Testis (tissue), 2 donors: ENCODE measurements at regions not wholly inside any gene's neighbourhood (a gene's known extent, or its start where the extent isn't known, plus 50 kb on each side); places are given as distances from the start of the nearest gene placed in this dataset.

Experiments used
- DNase-seq: peaks from one replicate; pipeline ENCODE4 v3.0.0-alpha.2; 2019
- H3K27ac ChIP-seq, 2 donors: fragments of 200-600 bp; sonication (generic); one replicate each; pipeline ENCODE4 v1.5.1; 2019
- H3K27me3 ChIP-seq: fragments of 200-600 bp; sonication (generic); one replicate; pipeline ENCODE4 v1.5.1; 2019
- H3K36me3 ChIP-seq: fragments of 200-600 bp; sonication (generic); one replicate; pipeline ENCODE4 v1.5.1; 2017; ENCODE audit warnings: low read depth; ENCODE audit errors: missing control alignments
- H3K4me1 ChIP-seq: fragments of 200-600 bp; sonication (generic); one replicate; pipeline ENCODE4 v1.5.1; 2019
- H3K4me3 ChIP-seq, 2 donors: fragments of 200-600 bp; sonication (generic); one replicate each; pipeline ENCODE4 v1.5.1; 2017 to 2019
- H3K9me3 ChIP-seq: fragments of 200-600 bp; sonication (generic); one replicate; pipeline ENCODE4 v1.5.1; 2017
- POLR2A ChIP-seq: fragments of 450-650 bp; IDR thresholded peaks from one replicate; pipeline ENCODE4 v1.6.1; 2017; ENCODE audit warnings: antibody characterized with exemption, mild to moderate bottlenecking, moderate library complexity
- WGBS, 2 donors: methylation state at CpG; one replicate each; pipeline ENCODE4 v1.1.5; 2018; 5-methylcytosine and 5-hydroxymethylcytosine counted together
- intact Hi-C: fragments of 100-400 bp; cut with DNase I; formaldehyde crosslinking; loops from one replicate; pipeline ENCODE4 v1.15.1; 2023; ENCODE audit warnings: low total_unique reads
- TF ChIP-seq, protein P1 (sequence below), 3 experiments: fragments of 450-650 bp in 2 of 3; fragments of 200-600 bp in 1 of 3; sonication (generic) in 1 of 3; IDR thresholded peaks; one replicate each; pipeline ENCODE4 v1.5.1; 2016 to 2019; ENCODE audit warnings: antibody characterized with exemption in 3 of 3, mild to moderate bottlenecking in 2 of 3, moderate library complexity in 1 of 3

DNA sequence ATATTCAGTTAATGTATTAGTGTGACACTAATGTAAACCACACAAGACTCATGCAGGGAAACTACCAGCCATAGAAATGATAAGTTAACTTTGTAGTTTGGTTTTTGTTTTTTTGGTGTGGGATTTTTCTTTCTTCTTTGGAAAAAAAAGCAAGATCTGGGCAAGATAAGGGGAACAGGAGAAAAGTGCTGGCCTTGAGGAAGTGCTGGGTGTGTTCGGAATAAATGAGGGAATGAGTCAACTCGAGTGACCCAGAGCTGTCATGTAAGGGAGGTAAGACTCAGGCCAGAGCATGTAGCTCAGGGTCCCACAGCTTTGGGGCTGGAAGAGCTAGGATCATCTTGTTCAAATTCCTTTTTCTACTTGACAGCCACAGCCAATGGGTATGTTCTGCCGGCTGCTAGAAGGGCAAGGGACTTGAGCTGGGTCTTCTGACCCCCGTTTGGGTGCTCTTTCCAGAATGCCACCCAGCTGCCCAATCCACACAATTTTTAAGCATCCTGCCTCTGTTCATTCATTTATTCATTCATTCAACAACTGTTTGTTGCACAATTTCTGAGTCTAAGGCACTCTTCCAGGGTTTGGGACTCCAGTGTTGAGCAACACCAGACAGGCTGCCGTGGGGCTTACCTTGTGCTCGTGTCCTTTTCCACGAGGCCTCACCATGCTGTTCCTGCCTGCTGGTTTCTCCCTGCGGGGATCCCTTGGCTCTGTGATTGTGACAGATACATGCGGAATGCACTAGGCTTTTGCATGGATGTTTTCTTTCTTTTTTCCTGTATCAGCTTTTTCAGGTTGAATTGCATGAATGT is 54.5 kb downstream of the CLDN34 start:
- H3K36me3 ChIP-seq = no peaks in the 10 kb centered on the region
- TF ChIP-seq POLR2A = no peak
- TF ChIP-seq, protein P1, sequence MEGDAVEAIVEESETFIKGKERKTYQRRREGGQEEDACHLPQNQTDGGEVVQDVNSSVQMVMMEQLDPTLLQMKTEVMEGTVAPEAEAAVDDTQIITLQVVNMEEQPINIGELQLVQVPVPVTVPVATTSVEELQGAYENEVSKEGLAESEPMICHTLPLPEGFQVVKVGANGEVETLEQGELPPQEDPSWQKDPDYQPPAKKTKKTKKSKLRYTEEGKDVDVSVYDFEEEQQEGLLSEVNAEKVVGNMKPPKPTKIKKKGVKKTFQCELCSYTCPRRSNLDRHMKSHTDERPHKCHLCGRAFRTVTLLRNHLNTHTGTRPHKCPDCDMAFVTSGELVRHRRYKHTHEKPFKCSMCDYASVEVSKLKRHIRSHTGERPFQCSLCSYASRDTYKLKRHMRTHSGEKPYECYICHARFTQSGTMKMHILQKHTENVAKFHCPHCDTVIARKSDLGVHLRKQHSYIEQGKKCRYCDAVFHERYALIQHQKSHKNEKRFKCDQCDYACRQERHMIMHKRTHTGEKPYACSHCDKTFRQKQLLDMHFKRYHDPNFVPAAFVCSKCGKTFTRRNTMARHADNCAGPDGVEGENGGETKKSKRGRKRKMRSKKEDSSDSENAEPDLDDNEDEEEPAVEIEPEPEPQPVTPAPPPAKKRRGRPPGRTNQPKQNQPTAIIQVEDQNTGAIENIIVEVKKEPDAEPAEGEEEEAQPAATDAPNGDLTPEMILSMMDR (IDR thresholded peaks at IDR 0.05) = no peak
- no peak for DNase-seq
- no peaks in the 10 kb centered on the region for H3K27me3 ChIP-seq
- H3K4me3 ChIP-seq = no peak overlapping the region
- H3K4me1 ChIP-seq = peaks cover 3% of the 10 kb centered on the region
- H3K27ac ChIP-seq = no peak overlapping the region
- intact Hi-C loops = no loop called here
- WGBS, 2 donors = 78 to 80% methylated on average over 5 to 9 of the region's 9 CpGs
- no peaks in the 10 kb centered on the region for H3K9me3 ChIP-seq

DNA sequence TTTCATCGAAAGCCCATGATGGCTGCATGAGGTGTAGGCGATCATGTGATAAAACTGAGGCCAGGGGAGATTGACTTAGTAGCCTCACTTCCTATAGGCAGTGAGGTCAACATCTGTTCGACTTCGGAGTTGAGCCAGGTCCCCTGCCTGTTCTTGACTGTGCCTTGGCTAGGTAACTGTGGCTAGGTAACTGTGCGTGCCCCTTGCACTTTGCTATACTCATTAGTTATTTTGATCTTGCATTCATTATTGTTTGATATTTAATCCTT is 55.0 kb downstream of the CLDN34 start:
- Histone ChIP-seq H3K27me3 (no peaks in the 10 kb centered on the region), H3K4me3 (no peak overlapping the region), H3K9me3 (no peaks in the 10 kb centered on the region), H3K4me1 (peaks cover 3% of the 10 kb centered on the region), H3K36me3 (no peaks in the 10 kb centered on the region), H3K27ac (no peak overlapping the region)
- no peak for TF ChIP-seq POLR2A
- TF ChIP-seq, protein P1 (IDR thresholded peaks at IDR 0.05) = no peak
- intact Hi-C loops = no loop called here
- WGBS, 2 donors = 91 to 94% methylated on average over 5 of the region's 5 CpGs
- no peak for DNase-seq

GRCh38 chrX:10022580-10023245 is 55.6 kb downstream of the CLDN34 start:
- TF ChIP-seq, protein P1 (IDR thresholded peaks at IDR 0.05) = no peak
- TF ChIP-seq POLR2A = no peak
- Histone ChIP-seq H3K36me3 (no peaks in the 10 kb centered on the region), H3K27ac (no peak overlapping the region), H3K27me3 (no peaks in the 10 kb centered on the region), H3K4me3 (no peak overlapping the region), H3K4me1 (peaks cover 3% of the 10 kb centered on the region), H3K9me3 (no peaks in the 10 kb centered on the region)
- peak; percentile 59 for DNase-seq
- WGBS, 2 donors = 34 to 36% methylated on average over 10 of the region's 10 CpGs
- intact Hi-C loops = no loop called here

DNA sequence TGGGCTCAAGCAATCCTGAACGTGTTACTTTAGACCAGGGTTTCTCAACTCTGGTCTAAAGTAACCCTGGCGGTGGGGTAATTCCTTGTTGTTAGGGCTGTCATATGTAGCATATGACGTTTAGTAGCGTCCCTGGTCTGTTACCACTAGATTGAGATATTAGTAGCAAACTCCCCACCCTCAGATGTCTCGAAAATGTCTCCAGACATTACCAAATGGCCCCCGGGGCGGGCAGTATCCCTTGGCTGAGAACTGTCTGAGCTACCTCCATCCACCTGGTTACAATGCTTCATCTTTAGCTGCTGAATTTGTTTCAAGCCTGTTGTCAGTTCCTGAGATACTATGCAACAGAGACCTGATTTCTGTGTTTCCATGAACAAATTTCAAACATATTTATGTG is 56.7 kb downstream of the CLDN34 start:
- Histone ChIP-seq H3K4me1 (peaks cover 3% of the 10 kb centered on the region), H3K36me3 (no peaks in the 10 kb centered on the region), H3K27me3 (no peaks in the 10 kb centered on the region), H3K27ac (no peak overlapping the region), H3K9me3 (no peaks in the 10 kb centered on the region), H3K4me3 (no peak overlapping the region)
- TF ChIP-seq, protein P1 (IDR thresholded peaks at IDR 0.05) = no peak
- no peak for TF ChIP-seq POLR2A
- WGBS, 2 donors = 82 to 99% methylated on average over 7 of the region's 7 CpGs
- DNase-seq = no peak
- intact Hi-C loops = no loop called here
